GM23248 (cell line): ENCODE measurements at regions not wholly inside any gene's neighbourhood (a gene's known extent, or its start where the extent isn't known, plus 50 kb on each side); places are given as distances from the start of the nearest gene placed in this dataset.

Experiments used
- EZH2 ChIP-seq: fragments of 200-600 bp; sonication (generic); IDR thresholded peaks from 2 replicates; pipeline ENCODE4 v1.6.1; 2018; ENCODE audit warnings: antibody characterized with exemption, mild to moderate bottlenecking; ENCODE audit not compliant: insufficient read depth, poor library complexity, severe bottlenecking
- EZH2phosphoT487 ChIP-seq: fragments of 200-600 bp; sonication (generic); IDR thresholded peaks from 2 replicates; pipeline ENCODE4 v1.6.1; 2018; ENCODE audit warnings: antibody characterized with exemption, moderate library complexity, mild to moderate bottlenecking, low read depth; ENCODE audit not compliant: insufficient read depth

DNA sequence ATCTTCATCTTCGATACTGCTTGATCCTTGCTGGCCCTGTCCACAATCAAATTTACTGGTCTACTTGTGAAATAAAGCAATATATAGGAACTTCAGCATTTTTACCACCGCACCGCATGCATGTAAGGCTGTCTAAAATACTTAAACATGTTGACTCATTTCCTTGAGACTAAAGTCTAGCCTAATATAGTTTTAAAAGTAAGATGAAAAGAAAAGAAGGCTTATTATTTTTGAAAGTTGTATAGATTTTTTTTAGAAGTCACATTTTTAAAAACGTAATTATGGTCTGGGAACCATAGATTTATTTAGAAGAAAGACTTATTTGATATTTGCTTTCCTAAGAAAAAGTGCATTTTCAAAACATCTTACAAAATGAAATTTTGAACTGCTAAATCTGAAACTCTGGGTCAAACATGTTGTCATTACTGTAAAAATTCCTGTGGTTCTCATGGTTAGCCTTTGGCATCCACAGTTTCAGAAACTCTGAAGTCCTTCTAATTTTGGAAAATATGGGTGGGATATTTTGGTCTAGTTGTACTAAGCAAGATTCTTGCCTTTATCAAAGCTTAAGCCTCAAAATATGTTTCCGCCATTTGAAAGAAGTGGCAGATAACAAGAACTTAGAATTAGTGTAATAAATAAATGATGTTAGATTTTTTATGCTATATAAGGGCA lies 423.5 kb upstream of the CTSO start:
- TF ChIP-seq EZH2phosphoT487, result no peak
- TF ChIP-seq EZH2, result no peak
